Ishikawa (cell line): ENCODE measurements at regions not wholly inside any gene's neighbourhood (a gene's known extent, or its start where the extent isn't known, plus 50 kb on each side); places are given as distances from the start of the nearest gene placed in this dataset.

Experiments used
- CEBPB ChIP-seq: IDR thresholded peaks from 2 replicates; pipeline ENCODE4 v1.6.1; 2012
- CREB1 ChIP-seq: IDR thresholded peaks from 2 replicates; pipeline ENCODE4 v1.6.1; 2012; ENCODE audit warnings: low read depth
- EGR1 ChIP-seq: IDR thresholded peaks from 2 replicates; pipeline ENCODE4 v1.6.1; 2012
- EP300 ChIP-seq: IDR thresholded peaks from 2 replicates; pipeline ENCODE4 v1.6.1; 2012; ENCODE audit warnings: borderline replicate concordance
- FOXM1 ChIP-seq: IDR thresholded peaks from 2 replicates; pipeline ENCODE4 v1.6.1; 2012; ENCODE audit warnings: low read depth, borderline replicate concordance
- MAX ChIP-seq: IDR thresholded peaks from 2 replicates; pipeline ENCODE4 v1.6.1; 2012
- NFIC ChIP-seq: IDR thresholded peaks from 2 replicates; pipeline ENCODE4 v1.6.1; 2012
- RAD21 ChIP-seq: IDR thresholded peaks from 2 replicates; pipeline ENCODE4 v1.6.1; 2012; ENCODE audit warnings: low read depth
- REST ChIP-seq: IDR thresholded peaks from 2 replicates; pipeline ENCODE4 v1.6.1; 2012; ENCODE audit warnings: low read depth, mild to moderate bottlenecking
- TAF1 ChIP-seq: IDR thresholded peaks from 2 replicates; pipeline ENCODE4 v1.6.1; 2012; ENCODE audit warnings: low read depth, mild to moderate bottlenecking
- TCF12 ChIP-seq: IDR thresholded peaks from 2 replicates; pipeline ENCODE4 v1.6.1; 2012; ENCODE audit warnings: low read depth
- TEAD4 ChIP-seq: IDR thresholded peaks from 2 replicates; pipeline ENCODE4 v1.6.1; 2012
- YY1 ChIP-seq: IDR thresholded peaks from 2 replicates; pipeline ENCODE4 v1.6.1; 2012; ENCODE audit warnings: low read depth
- ZBTB7A ChIP-seq: IDR thresholded peaks from 2 replicates; pipeline ENCODE4 v1.6.1; 2012; ENCODE audit warnings: low read depth
- TF ChIP-seq, protein P1 (sequence below): IDR thresholded peaks from 2 replicates; pipeline ENCODE4 v1.6.1; 2012

- TF ChIP-seq RAD21 = no peak
- TF ChIP-seq ZBTB7A = no peak
- TF ChIP-seq FOXM1 = no peak
- TF ChIP-seq YY1 = no peak
- no peak for TF ChIP-seq REST
- TF ChIP-seq, protein P1, sequence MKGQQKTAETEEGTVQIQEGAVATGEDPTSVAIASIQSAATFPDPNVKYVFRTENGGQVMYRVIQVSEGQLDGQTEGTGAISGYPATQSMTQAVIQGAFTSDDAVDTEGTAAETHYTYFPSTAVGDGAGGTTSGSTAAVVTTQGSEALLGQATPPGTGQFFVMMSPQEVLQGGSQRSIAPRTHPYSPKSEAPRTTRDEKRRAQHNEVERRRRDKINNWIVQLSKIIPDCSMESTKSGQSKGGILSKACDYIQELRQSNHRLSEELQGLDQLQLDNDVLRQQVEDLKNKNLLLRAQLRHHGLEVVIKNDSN = no peak
- no peak for TF ChIP-seq NFIC
- TF ChIP-seq TEAD4 = no peak
- TF ChIP-seq TCF12 = no peak
- TF ChIP-seq TAF1 = no peak
- TF ChIP-seq CREB1 = no peak
- no peak for TF ChIP-seq CEBPB
These were observed 178.9 kb downstream of the ACER2 start for GRCh38 chr9:19587678-19588077.

DNA sequence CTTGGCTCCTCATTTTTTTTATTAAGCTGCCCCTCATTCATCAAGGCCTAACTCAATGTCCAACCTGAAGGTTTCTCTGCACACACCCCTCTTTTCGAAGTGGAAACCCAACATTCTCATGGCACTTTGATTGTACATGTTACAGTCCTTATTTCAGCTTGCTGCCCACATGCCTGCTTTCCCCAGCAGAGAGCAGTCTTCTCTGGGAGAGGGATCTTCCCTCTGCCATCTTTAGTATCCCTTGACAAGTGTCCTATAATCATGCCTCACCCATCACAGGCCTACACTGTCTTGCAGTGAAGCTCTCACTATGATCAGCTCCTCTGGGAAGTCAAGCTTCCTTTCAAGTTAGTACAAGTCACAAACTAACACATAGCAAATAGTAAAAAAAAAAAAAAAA, 175.1 kb downstream of the ACER2 start:
- TF ChIP-seq CREB1 (no peak), TCF12 (no peak), NFIC (no peak)

GRCh38 chr9:19577411-19577810, 168.6 kb downstream of the ACER2 start:
- no peak for TF ChIP-seq CEBPB
- TF ChIP-seq TEAD4 = no peak
- no peak for TF ChIP-seq TAF1
- no peak for TF ChIP-seq REST
- TF ChIP-seq MAX = no peak
- TF ChIP-seq YY1 = no peak
- TF ChIP-seq EP300 = no peak
- no peak for TF ChIP-seq EGR1

DNA sequence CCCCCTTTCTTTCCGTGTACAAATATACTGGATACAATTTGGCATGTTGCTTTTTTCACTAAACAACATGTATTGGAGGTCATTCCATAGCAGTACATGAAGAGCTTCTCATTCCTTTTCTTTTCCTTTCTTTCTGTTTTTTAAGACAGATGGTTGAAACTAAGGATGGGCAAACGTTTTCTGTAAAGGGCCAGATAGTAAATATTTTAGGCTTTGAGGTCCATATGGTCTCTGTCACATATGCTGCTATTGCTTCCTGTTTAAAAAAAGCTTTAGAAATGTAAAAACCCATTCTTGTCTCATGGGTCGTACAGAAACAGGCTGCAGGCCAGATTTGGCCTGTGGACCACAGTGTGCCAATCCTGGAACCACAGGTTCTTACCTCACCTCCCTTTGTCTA, 160.1 kb downstream of the ACER2 start:
- TF ChIP-seq RAD21 = no peak
- TF ChIP-seq TEAD4 = no peak
- no peak for TF ChIP-seq CEBPB
- no peak for TF ChIP-seq TCF12
- TF ChIP-seq NFIC = no peak
- no peak for TF ChIP-seq TAF1
- TF ChIP-seq MAX = no peak
- no peak for TF ChIP-seq YY1
- TF ChIP-seq ZBTB7A = no peak
- TF ChIP-seq, protein P1 = no peak

DNA sequence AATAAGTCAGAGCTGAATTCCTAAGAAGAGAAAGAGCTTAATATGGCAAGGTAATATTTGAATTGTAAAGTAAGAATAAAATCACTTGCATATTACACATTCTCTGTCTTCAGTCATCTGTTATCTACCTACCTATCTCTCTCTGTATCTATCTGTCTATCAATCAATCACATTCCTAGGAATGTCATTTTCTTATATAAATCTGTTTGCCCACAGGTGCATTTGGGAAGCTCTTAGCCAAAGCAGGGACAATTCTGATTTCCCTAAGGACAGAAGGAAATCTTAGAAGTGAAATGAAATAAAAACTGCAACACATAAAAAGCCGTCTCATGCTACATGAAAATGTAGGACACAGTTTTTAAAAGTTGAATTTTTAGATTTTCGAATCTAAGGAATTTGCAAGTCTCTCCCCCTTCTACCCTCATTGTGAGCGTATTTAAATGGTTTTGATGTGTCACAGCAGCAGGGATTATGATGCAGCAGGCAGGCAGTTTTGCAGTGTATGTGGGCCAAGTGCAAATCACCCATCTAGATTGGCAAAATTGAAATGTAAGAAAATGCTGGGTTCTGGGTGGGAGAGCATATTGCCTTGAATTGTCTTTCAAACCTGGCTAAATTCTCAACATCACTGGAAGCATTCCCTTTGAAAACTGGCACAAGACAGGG, 155.7 kb downstream of the ACER2 start:
- TF ChIP-seq EGR1 (no peak), MAX (no peak), RAD21 (no peak), TAF1 (no peak), REST (no peak), YY1 (no peak), NFIC (no peak), TEAD4 (no peak)
- TF ChIP-seq, protein P1 = no peak
